Duodenal mucosa (tissue), 2 donors: ENCODE measurements at regions not wholly inside any gene's neighbourhood (a gene's known extent, or its start where the extent isn't known, plus 50 kb on each side); places are given as distances from the start of the nearest gene placed in this dataset.

Source experiments
- H3K27ac ChIP-seq: one replicate; pipeline ENCODE4 v1.7.0; 2013; ENCODE audit warnings: low read depth, low read length
- H3K27me3 ChIP-seq, 2 donors: one replicate each; pipeline ENCODE4 v1.7.0; 2013; ENCODE audit warnings: low read length in 2 of 2, control low read depth in 1 of 2; ENCODE audit not compliant: insufficient read depth in 2 of 2, control insufficient read depth in 1 of 2
- H3K36me3 ChIP-seq, 2 donors: one replicate each; pipeline ENCODE4 v1.7.0; 2013; ENCODE audit warnings: low read length in 2 of 2, control low read depth in 1 of 2; ENCODE audit not compliant: insufficient read depth in 2 of 2, control insufficient read depth in 1 of 2
- H3K4me1 ChIP-seq, 2 donors: one replicate each; pipeline ENCODE4 v1.7.0; 2013; ENCODE audit warnings: low read length in 2 of 2, control low read depth in 1 of 2; ENCODE audit not compliant: insufficient read depth in 2 of 2, control insufficient read depth in 1 of 2
- H3K4me3 ChIP-seq, 2 donors: one replicate each; pipeline ENCODE4 v1.7.0; 2013; ENCODE audit warnings: low read length in 2 of 2, low read depth in 1 of 2
- H3K9ac ChIP-seq, 2 donors: one replicate each; pipeline ENCODE4 v1.7.0; 2013; ENCODE audit warnings: low read length in 2 of 2, low read depth in 1 of 2
- H3K9me3 ChIP-seq, 2 donors: one replicate each; pipeline ENCODE4 v1.7.0; 2013; ENCODE audit warnings: low read length in 2 of 2, control low read depth in 1 of 2; ENCODE audit not compliant: control insufficient read depth in 1 of 2

GRCh38 chr2:12267042-12267441 is 449.7 kb upstream of the TRIB2 start:
- no peaks in the 10 kb centered on the region for H3K9me3 ChIP-seq
- H3K27me3 ChIP-seq, result no peaks in the 10 kb centered on the region
- H3K36me3 ChIP-seq, result no peaks in the 10 kb centered on the region
- no peak overlapping the region for H3K9ac ChIP-seq
- no peaks in the 10 kb centered on the region for H3K4me1 ChIP-seq
- no peak overlapping the region for H3K4me3 ChIP-seq
- no peak overlapping the region for H3K27ac ChIP-seq

- Histone ChIP-seq H3K27me3 (no peaks in the 10 kb centered on the region), H3K4me1 (no peaks in the 10 kb centered on the region), H3K9me3 (no peaks in the 10 kb centered on the region), H3K4me3 (no peak overlapping the region), H3K27ac (no peak overlapping the region), H3K36me3 (no peaks in the 10 kb centered on the region), H3K9ac (no peak overlapping the region)
Measured at GRCh38 chr2:12269041-12269972, 447.4 kb upstream of the TRIB2 start.

GRCh38 chr2:12270876-12271588 is 445.7 kb upstream of the TRIB2 start:
- Histone ChIP-seq H3K9ac (no peak overlapping the region), H3K36me3 (no peaks in the 10 kb centered on the region), H3K4me3 (peak overlapping the region in 1 of 2 donors; percentile 4), H3K27ac (no peak overlapping the region), H3K27me3 (no peaks in the 10 kb centered on the region), H3K4me1 (no peaks in the 10 kb centered on the region), H3K9me3 (no peaks in the 10 kb centered on the region)

- Histone ChIP-seq H3K27me3 (no peaks in the 10 kb centered on the region), H3K9me3 (no peaks in the 10 kb centered on the region), H3K36me3 (no peaks in the 10 kb centered on the region), H3K4me3 (peak overlapping the region in 1 of 2 donors; percentile 4), H3K9ac (no peak overlapping the region), H3K4me1 (no peaks in the 10 kb centered on the region), H3K27ac (no peak overlapping the region)
Measured at GRCh38 chr2:12271589-12271984, 445.1 kb upstream of the TRIB2 start.

- H3K4me1 ChIP-seq, result no peaks in the 10 kb centered on the region
- H3K4me3 ChIP-seq, result no peak overlapping the region
- H3K27ac ChIP-seq, result no peak overlapping the region
- H3K9ac ChIP-seq, result no peak overlapping the region
- H3K9me3 ChIP-seq, result no peaks in the 10 kb centered on the region
- no peaks in the 10 kb centered on the region for H3K27me3 ChIP-seq
- no peaks in the 10 kb centered on the region for H3K36me3 ChIP-seq
Measured at GRCh38 chr2:12273111-12273510, 443.6 kb upstream of the TRIB2 start.

- H3K36me3 ChIP-seq, result no peaks in the 10 kb centered on the region
- no peak overlapping the region for H3K27ac ChIP-seq
- H3K9me3 ChIP-seq, result no peaks in the 10 kb centered on the region
- no peaks in the 10 kb centered on the region for H3K4me1 ChIP-seq
- H3K27me3 ChIP-seq, result no peaks in the 10 kb centered on the region
- no peak overlapping the region for H3K4me3 ChIP-seq
- H3K9ac ChIP-seq, result no peak overlapping the region
Measured at GRCh38 chr2:12274591-12274990, 442.1 kb upstream of the TRIB2 start.

- Histone ChIP-seq H3K9ac (no peak overlapping the region), H3K4me1 (no peaks in the 10 kb centered on the region), H3K27ac (no peak overlapping the region), H3K9me3 (no peaks in the 10 kb centered on the region), H3K27me3 (no peaks in the 10 kb centered on the region), H3K36me3 (no peaks in the 10 kb centered on the region), H3K4me3 (no peak overlapping the region)
Measured at GRCh38 chr2:12277241-12278034, 439.3 kb upstream of the TRIB2 start.

GRCh38 chr2:12278217-12278750 is 438.5 kb upstream of the TRIB2 start:
- Histone ChIP-seq H3K36me3 (no peaks in the 10 kb centered on the region), H3K27ac (no peak overlapping the region), H3K4me3 (no peak overlapping the region)

GRCh38 chr2:12282780-12283695 is 433.7 kb upstream of the TRIB2 start:
- Histone ChIP-seq H3K9me3 (no peaks in the 10 kb centered on the region), H3K4me3 (no peak overlapping the region), H3K4me1 (no peaks in the 10 kb centered on the region), H3K27me3 (no peaks in the 10 kb centered on the region), H3K36me3 (no peaks in the 10 kb centered on the region), H3K27ac (no peak overlapping the region), H3K9ac (no peak overlapping the region)

More at GRCh38 chr2:12278217-12278750, 438.5 kb upstream of the TRIB2 start:
- no peaks in the 10 kb centered on the region for H3K4me1 ChIP-seq
- H3K9ac ChIP-seq, result no peak overlapping the region
- H3K9me3 ChIP-seq, result no peaks in the 10 kb centered on the region
- no peaks in the 10 kb centered on the region for H3K27me3 ChIP-seq
